IPS DF 4.7 (cell line): ENCODE measurements at regions not wholly inside any gene's neighbourhood (a gene's known extent, or its start where the extent isn't known, plus 50 kb on each side); places are given as distances from the start of the nearest gene placed in this dataset.
"Not testable (repeated sequence)": the region's sequence is repeated elsewhere in the genome, so short reads cannot be mapped to it uniquely, and the experiment has no call there.

Experiments
- DNase-seq: peaks from one replicate; pipeline ENCODE4 v3.0.0-alpha.2; 2013; ENCODE audit warnings: low spot score; ENCODE audit errors: extremely low read depth

DNA sequence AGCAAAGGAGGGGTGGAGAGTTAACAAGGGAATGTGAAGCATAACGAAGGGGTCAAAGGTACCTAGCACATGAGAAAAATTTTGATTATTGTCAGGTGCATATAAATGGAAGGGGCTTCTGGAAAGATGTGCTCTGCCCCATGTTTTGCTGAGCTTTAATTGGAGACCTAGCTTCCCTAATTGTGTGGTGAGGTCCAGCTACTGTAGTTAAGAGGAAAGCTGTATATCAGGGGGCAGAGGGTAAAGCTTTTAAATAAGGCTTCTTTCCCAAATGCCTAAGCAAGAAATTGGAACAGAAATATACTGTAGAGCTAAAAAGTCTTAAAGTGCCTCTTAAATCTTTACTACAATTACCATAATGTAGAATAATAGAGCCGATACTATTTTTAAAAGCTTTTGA lies 267.2 kb downstream of the MAT2B start:
- no peak for DNase-seq

DNA sequence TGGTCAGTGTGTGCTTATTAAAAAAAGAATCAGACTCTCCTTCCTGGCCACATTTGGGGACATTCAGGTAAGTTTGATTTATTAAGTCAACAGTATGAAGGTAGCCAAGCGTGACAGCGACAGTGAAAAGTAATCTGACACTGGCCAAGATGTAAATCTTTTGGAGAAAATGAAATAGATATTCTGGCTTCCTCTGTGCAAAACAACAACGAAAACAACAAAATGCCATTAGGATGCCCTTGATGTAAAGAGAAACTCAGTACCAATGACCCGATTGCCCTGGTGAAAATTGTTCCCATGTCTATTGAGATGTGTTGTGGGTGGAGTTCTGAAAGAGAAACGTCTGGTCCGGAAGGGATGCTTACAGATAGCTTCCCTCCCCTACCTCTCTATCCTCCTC lies 267.8 kb downstream of the MAT2B start:
- no peak for DNase-seq

DNA sequence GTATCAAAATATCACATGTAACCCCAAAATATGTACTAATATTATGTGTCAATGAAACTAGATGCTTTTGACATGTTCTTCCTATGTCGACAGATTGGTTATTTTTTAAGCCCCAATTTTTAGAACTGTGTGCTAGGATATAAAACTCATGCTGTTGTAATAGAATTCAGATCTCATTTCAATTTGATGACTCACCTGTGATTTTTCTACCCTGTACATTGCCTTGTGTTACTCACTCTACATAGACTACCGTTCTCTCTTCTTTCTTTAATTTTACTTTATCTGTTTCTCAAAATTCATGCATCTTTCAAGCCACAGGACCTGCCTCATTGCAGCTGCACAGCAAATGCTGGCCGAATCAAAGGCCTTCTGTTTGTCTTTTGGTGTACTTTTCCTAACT lies 284.5 kb downstream of the MAT2B start:
- no peak for DNase-seq

DNA sequence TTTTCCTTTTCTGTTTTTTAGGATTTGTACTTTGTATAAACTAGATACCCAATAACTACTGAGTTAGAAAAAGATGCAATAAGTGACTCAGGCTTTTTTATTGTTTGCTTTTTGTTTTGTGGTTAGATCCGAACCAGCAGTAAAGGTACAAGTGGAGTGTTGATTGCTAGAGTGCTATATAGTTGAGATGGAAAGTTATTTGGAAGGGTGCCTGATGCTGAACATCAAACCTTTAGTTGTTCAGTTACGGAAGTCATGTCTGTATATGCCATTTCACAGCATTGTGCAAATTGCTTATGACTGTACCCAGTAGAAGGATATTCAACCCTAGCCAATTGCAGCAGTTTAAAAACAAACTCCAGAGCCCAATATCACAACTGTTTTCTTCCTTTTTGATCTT lies 285.1 kb downstream of the MAT2B start:
- DNase-seq = no peak

DNA sequence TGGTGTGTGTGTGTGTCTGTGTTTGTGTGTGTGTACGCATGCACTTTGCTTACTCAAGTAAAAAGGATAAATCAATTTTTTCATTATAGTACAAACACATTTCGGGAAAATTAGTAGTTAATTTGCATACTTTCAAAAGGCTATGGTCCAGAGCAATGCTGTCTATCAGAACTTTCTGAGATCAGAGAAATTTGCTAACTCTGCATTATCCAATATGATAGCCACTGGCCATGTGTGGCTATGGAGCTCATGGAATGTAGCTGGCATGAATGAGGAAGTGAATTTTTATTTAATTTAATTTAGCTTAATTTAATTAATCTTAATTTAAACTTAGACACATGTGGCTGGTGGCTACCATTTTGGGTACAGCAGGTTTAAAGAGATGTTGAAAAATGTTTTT lies 289.6 kb downstream of the MAT2B start:
- no peak for DNase-seq

DNA sequence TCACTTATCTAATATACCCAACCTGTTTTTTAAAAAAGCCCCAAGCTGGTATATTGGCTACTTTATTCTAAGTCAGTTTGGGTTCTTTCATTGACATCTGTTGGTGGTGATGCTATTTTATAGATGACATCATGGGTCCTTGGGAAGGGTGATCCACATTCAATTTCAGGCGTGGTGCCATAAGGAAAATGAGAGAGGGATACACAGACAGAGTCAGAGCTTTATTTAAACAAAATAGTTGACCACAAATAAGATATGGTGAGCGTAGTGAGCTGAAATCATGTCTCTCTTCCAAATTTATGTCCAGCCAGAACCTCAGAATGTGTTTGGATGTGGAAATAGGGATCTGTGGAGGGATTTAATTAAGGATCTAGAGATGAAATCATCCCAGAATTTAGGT lies 302.4 kb downstream of the MAT2B start:
- DNase-seq = no peak

DNA sequence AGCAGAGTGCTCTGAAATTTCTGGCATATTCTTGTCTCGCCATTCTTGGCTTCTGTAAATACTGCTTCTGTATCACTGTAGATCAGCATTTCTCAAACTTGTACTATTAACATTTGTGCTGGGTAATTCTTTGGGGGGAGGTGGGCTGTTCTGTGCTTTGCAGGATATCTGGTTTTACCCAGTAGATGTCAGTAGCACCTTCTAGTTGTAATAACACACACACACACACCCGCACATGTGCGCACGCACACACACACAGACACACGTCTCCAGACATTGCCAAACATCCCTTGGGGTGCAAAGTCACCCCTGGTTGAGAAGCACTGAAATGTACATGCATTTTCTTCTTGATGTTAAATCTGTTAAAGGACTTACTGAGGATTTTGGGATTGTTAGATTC lies 304.1 kb downstream of the MAT2B start:
- DNase-seq = no peak

DNA sequence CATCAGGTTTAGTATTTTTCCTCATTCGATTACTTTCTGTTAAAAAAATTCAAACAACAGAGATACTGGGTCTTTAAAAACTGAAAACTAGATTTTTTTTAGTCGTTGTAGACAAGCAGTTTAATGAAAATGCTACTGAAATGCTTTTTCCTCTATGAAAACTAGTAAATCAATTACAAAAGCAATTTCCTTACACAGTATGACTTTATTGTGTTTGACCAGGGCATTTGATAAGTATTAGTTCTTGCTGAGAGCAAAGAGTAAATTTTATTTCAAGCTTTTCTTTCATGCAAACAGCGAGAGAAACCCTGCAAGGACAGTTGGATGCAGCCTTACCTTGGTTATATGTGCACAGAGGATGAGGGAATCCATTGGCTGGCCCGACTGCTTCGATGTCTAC lies 308.5 kb downstream of the MAT2B start:
- DNase-seq = no peak

DNA sequence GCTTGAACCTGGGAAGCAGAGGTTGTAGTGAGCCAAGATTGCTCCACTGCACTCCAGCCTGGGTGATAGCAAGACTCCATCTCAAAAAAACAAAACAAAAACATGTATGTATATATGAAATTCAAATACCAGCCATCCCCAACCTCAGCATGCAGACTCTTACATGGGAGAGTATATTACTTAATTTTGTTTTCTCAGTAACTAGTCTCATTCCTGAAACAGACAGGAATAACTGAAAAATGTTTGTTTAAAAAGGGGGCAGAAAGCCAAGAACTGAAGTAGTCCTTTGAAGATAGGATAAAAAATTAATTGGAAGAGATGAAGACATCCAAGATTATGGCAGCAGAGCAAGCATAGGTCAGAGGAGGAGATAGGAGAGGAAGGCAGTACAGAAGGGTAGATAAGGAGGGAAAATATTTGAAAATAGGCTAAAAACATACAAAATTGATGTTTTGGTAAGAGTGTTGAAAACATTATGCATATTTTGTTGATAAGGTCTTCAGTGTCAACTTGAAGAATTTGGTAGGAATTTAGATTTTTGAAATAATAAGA lies 309.9 kb downstream of the MAT2B start:
- no peak for DNase-seq

DNA sequence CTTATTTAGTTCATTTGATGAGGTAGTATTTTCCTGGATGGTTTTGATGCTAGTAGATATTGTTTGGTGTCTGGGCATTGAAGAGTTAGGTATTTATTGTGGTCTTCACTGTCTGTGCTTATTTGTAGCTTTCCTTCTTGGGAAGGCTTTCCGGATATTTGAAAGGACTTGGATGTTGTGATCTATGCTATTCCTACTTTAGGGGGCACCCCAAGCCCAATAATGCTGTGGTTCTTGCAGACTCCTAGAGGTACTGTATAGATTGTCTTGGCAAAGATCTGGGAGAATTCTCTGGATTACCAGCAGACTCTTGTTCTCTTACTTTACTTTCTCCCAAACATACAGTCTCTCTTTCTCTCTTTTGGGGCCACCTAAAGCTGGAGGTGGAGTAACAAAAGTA lies 315.7 kb downstream of the MAT2B start:
- no peak for DNase-seq

DNA sequence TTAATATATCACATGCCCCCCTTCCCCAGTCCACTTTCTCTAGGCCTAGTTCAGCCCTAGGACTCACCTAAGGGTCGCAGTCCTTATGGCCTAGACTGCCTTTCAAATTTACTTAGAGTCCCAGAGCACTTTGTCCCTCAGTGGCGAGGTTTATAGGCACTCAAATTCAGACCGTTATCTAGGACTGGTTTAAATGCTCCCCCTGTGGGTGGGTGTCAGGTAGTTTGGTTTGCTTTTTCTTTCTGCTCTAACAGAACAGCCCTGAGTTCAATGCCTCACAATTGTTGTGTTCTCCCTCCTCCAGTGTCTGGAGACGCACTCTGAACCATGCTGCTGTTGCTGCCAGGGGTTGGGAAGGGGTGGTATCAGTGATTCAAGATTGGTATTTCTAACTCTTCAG lies 317.1 kb downstream of the MAT2B start:
- no peak for DNase-seq

DNA sequence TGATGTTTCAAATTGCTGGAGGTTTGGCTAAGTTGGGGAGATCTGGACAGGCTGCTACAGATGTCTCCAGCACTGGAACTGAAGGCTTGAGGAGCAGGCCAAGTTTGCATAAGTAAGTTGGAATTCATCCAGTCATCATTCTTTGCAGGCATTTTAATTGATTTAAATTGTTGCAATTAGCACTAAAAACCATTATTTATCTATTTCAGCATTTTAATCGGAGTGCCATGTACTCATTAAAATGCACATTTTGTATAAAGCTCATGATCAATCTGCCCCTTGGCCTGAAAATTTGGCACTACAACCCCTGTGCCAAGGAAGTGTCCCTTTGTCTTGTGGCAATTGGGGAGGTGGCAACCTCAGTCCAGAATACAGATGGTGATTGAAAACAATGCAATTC lies 320.2 kb downstream of the MAT2B start:
- DNase-seq = no peak

DNA sequence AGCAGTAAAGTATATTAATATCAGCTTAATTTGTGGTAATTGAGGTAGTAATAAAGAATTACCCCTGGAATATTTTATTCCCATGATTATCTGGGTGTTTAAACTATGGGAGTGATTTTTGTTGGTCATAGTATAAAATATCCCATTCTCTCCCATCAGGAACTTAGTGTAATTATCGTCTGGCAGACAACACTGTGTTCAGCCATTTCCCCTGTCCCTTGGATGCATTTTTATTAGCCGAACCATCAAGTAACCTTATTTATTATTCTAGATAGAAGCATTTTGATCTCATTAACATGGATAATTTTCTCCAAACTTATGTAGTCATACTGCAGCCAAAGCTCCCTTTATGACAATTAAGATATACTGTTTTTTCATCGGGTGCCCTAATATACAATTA lies 320.8 kb downstream of the MAT2B start:
- DNase-seq = no peak

DNA sequence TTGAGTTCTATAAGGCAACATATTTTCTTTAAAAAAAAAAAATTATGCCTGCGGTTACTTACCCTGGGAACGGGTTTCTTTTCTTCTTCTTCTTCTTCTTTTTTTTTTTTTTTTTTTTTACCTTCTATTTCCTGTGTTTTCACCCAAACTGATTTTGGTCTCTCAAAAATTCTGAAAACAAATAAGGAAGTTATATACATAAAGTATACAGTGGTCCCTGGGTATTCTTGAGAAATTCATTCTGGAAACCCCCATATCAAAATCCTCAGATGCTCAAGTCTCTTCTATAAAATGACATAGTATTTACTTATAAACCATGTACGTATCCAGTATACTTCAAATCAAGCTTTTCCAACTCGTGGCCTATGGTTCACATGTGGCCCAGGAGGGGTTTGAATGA lies 326.7 kb downstream of the MAT2B start:
- no peak for DNase-seq

DNA sequence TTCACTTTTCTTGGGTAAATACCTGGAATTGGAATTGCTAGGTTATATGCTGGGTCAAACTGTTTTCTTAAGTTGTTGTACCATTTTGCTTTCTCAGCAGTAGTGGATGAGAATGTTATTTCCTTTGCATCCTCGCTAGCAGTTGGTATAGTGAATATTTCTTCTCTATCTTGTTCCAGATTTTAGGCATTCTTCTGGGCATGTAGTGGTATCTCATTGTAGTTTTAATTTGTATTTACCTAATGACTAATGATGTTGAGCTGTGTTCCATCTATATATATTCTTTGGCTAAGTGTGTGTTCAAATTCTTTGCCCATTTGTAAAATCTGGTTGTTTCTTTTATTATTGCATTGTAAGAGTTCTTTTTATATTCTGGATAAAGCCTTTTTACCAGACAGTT lies 333.3 kb downstream of the MAT2B start:
- DNase-seq = no peak

DNA sequence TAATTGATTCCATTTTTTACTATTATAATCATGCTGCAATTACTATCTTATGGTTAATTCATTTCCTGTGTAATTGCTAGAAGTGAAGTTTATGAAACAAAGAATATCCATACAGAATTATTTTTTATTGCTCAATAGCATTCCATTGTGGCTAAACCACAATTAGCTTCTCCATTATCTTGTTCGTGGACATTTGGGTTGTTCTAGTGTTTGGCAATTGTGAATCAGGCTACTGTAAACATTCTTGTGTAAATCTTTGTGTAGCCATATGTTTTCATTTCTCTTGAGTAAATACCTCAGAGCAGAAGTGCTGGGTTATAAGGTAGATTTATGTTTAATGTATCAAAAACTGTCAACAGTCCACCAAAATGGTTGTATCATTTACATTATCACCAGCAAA lies 341.1 kb downstream of the MAT2B start:
- DNase-seq = no peak

DNA sequence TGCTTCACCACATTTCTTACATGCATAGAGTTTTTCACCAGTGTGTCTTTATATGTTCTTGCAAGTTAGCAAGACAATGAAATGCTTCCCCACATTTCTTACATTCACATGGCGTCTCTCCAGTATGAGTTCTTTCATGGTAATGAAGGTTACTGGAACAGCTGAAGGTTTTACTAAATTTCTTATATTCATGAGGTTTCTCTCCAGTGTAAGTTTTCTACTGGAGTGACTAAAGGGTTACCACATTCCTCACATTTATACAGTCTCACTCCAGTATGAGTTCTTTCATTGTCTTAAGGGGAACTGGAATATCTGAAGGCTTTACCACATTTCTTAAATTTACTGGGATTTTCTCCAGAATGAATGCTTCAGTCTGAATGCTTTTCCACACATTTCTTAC lies 350.3 kb downstream of the MAT2B start:
- DNase-seq = no peak

DNA sequence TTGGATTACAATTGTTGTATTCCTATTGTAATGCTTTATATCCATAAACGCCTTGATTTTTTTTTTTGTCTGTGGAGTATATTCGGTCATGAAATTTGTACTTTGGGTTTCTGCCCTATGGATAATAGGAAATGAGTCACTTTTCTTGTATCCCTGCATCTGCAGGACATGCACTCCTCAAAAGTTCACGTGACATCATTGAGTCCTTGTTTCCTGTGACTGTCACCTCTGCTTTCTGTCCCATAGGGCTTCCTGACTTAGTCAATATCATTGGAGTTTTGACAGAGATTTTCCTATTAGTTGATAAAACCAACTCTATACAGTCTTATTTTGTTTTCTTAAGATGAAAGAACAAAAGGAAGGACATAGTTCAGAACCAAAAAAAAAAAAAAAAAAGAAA lies 356.3 kb downstream of the MAT2B start:
- DNase-seq = no peak

DNA sequence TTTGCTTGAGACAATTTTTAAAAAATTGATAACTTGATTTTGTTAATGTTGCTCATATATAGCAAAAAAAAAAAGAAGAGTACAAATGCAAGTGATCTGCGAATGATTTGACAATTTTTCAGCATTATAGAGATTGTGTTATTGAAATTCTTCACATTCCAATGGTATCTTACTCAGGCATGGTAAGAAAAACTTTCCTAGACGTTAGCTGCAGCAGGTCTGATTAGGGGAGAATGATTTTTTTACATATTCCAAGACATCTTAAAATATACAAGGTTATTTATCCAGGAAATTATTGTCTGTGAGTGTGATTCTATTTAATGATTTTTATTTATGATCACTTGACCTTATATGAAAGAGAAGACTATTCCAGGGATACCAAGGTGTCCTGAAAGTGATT lies 361.9 kb downstream of the MAT2B start:
- no peak for DNase-seq

DNA sequence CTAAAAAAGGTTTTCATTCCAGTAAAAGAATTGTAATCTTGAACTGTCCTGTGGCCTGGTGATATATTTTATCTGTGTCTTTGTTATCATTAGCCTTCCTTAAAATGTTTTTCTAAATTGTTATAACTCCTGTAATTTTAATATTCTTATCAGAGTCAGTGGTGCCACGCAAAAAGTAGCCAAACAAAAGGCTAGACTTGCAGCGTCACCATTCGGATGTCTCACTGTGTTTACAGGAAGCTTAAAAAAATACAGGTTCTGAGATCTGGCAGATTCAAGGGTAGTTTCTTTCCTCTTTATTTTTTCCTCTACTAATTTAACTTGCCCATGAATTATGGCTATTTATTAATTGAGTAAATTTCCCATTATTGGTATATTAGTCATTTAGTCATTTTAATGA lies 362.3 kb downstream of the MAT2B start:
- DNase-seq = no peak

DNA sequence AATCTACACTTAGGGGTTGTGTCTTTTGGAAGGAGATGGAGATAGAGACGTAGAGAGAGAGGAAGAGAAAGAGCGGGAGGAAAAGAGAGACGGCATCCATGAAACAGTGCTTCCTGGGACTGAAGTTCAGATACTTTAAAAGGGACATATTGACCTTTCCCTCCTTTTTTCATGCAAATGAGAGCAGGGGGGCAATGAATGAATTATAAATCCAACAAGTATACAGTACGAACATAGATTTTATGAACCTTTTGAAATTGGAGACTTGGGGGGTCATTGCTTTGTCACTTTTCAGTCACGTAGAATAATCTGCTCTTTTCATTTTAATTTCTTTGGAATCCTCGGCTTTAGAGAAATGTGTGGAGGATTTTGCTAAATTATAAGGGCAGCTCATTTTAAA lies 364.2 kb downstream of the MAT2B start:
- no peak for DNase-seq

DNA sequence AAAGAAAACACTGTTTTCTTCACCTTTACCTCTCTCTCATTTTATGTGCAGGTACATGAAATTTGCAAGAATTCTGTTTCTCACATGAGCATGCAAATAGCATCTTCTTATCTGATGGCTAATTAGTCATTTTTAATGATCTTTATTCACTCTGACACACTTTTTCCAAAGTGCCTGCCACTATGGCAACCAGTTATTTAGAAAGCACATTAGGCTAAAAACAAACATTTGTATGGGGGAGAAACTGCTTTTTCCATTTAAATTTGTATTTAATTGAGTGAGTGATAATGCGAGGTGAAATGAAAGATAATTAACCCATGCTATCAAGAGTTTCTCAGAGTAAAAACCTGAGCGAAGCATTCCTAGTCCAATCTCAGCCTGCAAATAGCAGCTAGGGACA lies 365.0 kb downstream of the MAT2B start:
- no peak for DNase-seq

DNA sequence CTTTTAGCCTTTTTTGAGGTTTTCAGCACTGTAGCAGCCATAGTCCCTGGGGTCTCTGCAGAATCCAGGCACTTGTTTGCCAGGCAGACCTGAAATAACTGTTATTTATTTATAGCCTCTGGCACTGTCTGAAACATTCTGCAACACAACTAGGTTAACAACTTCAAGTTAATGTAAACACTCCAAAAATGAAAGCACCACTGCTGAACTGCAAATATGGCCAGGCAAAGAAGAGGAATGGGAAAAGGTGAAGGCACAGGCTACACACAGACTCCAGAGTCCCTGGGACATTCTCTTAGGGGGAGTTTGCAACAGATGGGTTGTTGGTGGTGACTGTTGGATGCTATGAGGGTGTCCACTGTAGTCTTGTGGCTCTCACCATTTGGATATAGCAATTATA lies 369.0 kb downstream of the MAT2B start:
- DNase-seq = no peak

DNA sequence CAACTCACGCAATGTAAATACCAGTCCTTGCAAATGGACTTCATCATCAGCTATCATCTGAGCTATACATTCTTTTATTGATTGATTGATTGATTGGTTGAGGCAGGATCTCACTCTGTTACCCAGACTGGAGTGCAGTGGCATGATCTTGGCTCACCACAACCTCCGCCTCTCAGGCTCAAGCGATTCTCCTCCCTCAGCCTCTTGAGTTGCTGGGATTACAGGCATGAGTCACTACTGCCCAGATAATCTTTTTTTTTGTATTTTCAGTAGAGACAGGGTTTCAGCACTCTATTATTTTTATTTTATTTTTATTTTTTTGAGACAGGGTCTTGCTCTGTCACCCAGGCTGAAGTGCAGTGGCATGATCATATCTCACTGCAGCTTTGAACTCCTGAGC lies 369.5 kb downstream of the MAT2B start:
- not testable (repeated sequence) for DNase-seq
